Stimulated activated CD4-positive, alpha-beta T cell treated with anti-CD3 and anti-CD28 coated beads, Interleukin-15, amount 100 ng/mL, for 24 hours (primary cell): ENCODE measurements at regions not wholly inside any gene's neighbourhood (a gene's known extent, or its start where the extent isn't known, plus 50 kb on each side); places are given as distances from the start of the nearest gene placed in this dataset.

Experiments
- DNase-seq: peaks from one replicate; pipeline ENCODE4 v3.0.0-alpha.2; 2020

DNA sequence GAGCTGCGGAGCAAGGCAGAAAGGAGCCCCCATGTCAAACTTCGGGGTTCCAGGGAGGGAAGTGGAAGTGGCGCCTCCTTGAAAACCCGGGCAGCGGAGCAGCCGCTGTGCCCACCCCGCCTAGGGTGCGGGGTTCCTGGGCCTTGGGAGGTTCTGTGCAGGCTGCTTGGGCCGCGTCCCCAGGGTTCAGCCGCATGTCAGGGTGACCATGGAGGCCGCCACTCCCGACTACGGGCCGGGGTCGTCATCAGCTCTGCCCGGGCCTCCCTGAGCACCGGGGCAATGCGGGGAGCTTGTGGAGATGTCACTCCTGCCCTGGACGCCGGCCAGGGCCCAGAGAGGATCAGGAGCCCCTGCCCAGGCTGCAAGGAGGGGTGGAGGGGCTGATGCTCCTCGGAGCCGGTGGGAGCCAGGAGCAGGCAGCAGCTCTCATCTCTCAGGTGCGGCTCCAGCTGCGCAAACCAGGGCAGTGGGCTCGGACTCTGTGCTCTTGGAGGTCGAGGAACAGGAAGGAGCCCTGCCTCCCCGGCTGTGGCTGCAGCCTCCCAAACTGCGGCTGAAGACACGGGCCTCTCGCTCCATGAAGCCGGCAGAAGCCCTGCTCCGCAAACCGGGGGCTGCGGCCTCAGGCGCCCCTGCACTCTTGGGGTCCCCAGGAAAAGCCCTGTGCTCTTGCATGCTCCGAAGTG, 1286.5 kb downstream of the TMEM121 start:
- no peak for DNase-seq

DNA sequence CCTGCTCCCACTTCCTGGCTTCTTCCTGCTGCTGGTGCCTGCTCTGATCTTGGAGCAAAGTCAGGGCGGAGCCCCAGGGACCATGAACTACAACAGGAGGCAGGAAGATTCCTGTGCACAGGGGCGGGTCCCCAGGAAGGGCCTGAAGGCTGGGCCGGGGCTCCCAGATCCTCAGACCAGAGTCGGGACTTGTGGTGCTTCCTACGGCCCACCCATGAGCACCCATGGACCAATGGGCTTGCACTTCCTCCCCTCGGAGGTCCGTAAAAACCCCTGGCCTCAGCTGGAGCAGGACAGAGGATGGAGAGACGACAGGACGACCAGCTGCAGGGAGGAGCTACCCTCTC, 1287.1 kb downstream of the TMEM121 start:
- DNase-seq: no peak

DNA sequence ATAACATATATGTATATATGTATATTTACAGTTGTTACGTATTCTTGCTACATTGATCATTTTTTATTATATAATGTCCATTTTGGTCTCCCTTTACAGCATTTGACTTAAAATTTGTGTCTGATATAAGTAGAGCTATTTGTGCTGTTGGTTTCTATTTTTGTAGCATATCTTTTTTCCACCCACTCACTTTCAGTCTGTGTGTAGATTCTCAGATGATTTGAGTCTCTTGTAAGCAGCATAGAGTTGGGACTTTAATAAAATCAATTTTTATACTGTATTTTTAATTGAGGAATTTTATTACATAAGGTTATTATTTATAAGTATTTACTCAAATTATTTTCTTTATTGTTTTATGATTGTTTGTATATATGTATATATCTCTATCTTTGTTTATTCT, 1293.7 kb downstream of the TMEM121 start:
- no peak for DNase-seq

DNA sequence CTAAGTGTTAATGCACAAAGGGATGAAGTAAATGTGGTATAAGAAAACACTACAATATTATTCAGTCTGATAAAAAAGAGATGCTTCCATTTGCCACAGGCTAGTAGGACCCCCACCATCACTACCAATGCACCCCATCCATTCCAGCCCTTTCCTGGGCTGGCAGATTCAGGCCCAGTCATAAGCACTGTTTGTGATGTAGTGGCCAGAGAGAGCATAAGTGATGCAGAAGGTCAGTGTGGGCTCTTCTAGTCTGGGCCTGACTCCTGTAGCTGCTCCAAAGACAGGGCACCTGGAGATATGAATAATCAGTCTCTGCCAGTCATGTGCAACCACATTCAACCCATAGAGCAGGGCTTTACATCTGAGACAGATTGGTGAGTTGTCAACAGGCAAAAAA, 1294.7 kb downstream of the TMEM121 start:
- no peak for DNase-seq

DNA sequence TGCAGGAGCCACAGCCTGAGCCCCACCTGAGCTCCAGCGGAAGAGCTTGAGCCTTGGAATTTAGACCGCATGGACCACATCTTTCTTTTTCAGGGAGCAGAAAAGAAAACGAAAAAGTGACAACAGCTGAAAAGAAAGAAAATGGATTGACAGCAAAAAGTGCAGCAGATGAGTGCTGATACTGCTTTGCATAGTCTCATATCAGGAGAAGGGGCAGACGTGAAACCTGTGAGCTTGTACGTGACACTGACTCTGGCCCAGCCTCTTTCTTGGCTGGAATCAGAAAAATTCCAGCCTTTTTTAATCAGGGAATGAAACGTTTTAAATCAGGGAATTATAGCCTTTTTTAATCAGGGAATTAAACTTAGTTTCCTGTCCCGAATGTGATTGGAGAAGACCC, 1296.5 kb downstream of the TMEM121 start:
- no peak for DNase-seq

DNA sequence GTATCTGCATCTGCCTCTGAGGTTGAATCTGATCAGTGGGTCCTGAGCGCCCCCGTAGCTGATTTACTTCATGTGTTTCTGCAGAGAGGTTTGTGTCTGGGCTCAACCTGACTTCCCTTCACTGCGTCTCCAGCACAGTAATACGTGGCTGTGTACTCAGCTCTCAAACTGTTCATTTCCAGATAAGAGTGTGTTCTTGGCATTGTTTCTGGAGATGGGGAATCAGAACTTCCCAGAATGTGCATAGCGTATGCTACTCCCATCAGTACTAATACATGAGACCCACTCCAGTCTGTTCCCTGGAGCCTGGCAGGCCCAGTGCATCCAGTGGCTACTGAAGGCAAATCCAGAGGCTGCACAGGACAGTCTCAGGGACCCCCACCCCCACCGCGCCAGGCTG, 1297.2 kb downstream of the TMEM121 start:
- DNase-seq: no peak

DNA sequence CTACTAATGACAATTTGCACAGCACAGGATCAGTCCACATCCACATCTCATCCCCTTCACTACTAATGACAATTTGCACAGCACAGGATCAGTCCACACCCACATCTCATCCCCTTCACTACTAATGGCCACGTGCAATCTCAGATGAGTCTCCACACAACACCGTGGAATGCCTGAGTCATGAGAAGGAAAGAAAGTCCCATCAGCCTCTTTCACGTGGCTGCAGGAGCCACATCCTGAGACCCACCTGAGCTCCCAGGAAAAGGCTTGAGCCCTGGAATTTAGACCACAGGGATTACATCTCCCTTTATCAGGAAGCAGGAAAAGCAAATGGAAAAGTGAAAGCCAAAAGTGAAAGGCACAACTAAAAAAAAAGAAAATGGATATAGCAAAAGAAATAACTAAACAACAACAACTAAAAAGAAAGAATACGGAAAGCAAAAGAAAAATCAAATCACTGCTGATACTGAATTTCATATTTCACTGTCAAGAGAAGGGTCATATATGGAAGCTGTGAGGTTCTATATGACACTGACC, 1300.5 kb downstream of the TMEM121 start:
- DNase-seq: no peak

DNA sequence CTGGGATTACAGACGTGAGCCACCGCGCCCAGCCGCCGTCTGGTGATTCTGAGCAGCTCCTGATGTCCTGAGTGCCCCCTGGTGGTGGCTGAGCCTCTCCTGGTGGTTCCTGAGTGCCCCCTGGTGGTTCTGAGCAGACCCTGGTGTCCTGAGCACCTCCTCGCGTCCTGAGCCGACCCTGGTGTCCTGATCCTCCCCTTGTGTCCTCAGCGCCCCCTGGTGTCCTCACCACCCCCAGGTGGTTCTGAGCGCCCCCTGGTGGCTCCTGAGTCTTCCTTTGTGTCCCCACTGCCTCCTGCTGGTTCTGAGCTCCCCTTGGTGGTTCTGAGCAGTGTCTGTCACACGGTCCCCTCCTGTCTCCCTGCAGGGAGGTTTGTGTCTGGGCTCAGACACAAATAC, 1304.9 kb downstream of the TMEM121 start:
- peak; percentile 82 for DNase-seq

DNA sequence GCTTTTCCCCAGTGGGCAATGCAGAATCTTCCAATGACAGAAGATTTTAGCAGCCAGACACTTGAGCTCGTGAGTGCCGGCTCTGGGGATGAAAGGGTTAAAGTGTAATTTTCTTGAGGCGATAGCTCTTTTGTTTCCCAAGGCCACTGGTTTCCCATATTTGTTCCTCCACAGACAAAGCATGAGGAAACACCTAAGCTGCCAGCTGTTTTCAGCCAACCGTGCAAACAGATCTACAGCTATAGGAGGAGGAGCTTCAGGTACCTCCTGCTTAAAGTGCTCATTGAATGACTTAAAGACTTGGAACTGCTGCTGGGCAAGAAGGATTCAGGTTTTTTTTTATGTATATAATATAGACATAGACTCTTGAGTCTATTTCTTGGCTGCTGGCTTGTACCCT, 1311.5 kb downstream of the TMEM121 start:
- DNase-seq: no peak

DNA sequence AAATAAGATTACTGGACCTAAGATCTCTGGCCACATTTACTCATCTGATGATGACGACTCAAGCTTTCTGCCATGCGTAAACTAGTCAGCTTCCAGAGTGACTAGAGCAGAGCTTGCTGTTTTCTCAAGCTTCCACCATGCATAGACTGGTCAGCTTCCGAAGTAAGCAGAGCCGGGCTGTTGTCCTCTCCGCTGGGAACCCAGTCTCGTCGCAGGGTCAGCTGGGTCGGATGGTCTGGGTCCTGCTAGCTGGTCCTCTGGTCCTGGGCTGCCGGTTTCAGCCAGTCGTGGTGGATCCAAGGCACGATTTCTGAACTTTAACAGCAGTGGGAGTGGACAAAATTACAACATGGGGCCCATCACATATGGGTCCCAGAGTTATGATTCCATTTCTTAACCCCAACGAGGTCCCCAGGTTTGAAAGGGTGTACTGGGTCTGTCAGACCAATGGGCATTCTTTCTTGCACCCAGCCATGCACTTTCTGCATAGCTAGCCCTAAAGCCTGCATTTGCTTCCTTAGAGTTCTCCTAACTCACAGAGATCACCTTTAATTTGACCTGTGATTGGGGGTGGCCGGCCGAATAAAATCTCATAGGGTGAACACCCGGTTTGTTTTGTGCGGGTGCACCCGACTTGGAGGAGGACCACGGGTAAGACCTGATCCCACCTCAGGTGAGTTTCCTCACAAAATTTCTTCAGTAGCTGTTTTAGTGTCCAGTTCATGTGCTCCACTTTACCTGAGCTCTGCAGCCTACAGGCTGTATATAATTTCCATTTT, 1312.8 kb downstream of the TMEM121 start:
- DNase-seq: no peak

DNA sequence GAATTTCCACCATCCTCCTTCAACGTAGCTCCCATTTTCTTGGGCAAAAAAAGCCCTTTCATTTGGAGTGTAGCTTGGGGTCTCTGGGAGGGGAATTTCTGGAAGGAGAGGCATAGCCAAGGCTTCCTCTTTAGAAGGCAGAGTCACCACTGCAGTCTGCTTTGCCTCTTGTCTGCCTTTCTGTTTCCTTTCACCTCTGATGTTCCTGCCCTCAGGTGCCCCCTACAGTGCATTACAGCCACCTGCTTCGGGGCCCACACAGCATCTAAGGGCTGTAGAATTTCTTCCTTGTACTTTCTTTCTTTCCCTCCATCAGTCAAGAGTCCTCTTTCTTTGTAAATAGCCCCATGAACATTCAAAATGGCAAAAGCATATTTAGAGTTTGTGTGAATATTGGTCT, 1313.9 kb downstream of the TMEM121 start:
- peak; percentile 15 for DNase-seq

DNA sequence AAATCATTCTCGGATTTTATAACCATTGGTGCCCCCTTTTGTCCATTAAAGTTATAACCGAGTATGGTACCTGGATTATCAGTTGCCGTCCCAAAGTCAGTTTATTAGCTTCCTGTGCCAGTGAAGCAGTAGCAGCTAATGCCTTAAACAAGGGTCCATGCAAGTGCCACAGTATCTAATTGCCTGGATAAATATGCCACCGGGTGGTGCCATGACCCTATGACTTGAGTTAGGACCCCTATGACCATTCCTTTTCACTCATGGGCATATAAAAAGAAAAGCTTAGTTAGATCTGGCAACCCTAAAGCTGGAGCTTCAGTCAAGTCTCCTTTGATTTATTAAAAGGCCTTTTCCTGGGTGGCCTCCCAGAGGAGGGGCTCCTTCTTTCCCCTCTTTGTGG, 1314.6 kb downstream of the TMEM121 start:
- DNase-seq: no peak

DNA sequence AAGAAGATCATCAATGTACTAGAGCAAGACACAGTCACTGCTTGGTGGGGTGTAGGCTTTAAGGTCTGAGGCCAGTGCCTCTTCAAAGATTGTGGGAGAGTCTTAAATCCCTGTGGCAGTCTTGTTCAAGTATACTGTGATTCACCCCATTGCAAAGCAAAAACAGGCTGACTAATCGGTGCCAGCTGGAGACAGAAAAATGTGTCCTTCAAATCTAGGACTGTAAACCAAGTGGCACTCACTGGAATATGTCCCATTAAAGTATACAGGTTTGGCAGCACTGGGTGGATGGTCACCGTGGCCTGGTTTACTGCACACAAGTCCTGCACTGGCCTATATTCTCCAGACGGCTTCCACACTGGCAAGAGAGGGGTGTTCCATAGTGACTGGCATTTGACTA, 1315.3 kb downstream of the TMEM121 start:
- no peak for DNase-seq

DNA sequence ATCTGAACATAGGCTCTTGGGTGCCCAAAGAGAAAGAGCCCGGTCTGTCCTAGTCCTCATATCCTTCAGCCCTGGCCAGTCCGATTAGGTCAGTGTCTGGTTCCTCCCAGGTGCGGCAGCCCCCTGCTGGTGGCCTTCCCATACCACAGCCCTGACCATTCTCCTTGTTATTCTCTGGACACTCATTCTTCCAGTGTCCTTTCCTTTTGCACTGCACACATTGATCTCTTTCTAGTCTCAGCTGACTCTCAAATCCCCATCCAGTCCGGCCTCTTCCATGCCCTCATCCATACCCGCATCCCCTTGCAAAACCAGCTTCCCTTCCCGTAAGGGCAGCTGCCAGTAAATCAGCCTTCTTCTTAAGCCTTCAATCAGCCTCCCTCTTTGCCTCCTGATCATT, 1316.3 kb downstream of the TMEM121 start:
- no peak for DNase-seq

DNA sequence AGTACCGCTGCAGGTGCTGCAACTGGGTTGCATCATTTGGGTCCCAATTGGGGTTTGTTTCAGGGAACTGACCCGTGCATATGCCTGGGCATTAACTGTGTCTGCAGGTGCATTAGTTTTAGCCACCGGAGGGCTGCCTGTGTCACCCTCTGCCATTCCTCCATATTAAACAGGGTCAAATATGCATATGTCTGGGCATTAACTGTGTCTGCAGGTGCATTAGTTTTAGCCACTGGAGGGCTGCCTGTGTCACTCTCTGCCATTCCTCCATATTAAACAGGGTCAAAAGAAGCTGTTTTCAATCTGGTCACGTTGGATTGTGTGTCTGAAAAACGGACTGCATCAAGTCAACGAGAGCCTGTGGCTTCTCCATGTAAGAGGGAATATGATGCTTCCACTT, 1317.0 kb downstream of the TMEM121 start:
- DNase-seq: no peak

DNA sequence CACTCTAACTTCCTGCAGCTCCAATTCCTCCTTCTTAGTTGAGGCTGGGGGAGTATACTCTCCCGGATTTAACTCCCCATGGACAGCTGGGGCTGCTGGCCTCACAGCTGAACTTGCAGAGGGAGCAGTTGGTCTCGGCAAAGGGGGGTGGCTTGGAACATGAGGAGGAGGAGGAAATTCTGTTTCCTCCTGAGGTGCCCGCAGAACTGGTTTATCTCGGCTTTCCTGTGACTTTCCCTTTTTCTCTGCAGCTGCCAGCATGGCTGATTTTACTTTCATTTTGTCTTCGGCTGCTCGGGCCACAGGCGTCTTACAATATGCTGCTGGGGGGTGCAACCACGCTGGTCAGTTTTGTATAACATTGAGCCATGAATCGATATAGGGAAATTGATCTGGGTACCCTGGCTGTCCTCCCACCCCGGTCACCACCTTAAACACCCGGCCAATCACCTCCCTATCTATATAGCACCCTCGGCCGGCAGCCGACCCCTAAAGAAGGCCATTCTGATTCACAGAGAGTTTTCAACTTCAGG, 1317.6 kb downstream of the TMEM121 start:
- peak; percentile 43 for DNase-seq

DNA sequence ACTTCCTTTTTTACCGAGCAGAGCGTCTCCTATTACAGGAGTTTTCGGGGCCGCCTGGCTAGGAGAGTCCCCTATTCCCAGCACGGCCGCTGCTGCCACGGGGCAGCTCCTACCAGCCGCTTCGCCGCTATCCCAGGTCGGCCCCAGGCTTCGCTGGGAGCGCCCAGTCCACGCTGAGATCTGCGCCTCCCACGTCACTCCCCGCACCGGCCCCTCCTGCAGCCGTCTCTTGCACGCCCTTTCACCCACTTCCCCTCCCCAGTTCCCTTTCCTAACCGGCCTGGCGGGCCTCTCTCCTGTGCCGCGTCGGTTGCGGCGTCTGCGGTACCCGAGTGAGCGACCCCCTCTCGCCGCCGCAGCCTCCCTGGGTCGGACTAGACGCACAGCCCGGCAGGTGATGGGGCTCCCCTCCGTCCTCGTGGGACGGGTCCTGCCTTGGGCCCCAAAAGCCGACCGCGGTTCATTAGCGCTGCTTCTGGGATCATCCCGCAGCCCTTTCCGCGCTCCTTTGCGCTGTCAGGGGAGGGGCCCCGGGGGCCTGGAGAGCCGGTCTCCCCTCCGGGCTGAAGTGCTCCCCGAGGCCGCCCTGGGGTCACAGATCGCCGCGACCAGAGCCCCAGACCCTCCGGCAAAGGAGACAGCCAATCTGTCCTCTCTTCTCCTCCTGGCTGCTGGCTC, 1318.4 kb downstream of the TMEM121 start:
- peak; percentile 71 for DNase-seq

DNA sequence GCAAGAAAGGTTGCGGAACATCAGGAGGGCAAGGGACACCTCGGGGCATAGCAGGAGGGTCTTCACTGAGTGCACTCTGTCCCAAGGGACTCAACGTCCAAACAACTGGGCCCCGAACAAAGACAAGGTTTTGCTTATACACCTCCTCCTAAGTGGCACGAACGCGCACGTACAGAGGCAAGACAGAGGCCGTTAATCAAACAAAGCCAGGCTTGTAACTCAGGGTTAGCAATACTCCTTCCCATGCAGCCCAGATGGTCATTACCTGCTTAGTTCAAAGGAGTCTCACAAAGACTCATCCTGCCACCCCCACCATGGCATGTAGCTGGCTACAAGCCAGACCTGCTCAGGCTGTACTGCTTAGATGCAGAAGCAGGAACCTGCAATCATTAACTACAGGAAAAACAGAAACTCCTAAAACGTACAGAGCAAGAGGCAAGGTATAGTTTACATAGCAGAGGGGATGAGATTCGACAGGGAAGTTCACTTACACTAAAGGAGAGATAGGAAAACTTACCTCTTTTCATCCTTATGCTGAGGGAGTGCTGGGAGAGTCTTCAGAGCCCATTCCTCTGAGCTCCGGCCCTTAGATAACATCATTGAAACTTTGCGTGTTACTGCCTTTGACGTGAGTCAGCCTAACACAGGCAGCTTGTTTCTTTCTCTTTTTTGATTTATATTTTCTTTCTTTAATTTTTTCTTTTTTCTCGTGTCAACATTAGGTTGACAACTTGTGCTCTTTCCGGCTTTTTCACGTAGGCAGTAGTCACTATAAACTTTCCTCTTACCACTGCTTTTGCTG, 1319.1 kb downstream of the TMEM121 start:
- peak; percentile 65 for DNase-seq

DNA sequence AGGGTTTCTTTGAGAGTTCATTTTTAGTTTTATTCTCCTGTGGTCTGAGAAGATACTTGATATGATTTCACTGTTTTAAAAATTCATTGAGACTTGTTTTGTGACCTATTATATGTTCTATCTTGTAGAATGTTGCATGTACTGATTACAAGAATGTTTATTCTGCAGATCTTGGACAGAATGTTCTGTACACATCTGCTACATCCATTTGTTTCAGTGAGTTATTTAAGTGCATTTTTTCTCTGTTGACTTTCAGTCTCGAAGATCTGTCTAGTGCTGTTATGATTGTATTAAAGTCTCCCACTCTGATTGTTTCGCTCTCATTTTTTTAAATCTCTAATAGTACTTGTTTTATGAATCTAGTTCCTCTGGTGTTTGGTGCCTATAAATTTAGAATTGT, 1319.8 kb downstream of the TMEM121 start:
- no peak for DNase-seq

DNA sequence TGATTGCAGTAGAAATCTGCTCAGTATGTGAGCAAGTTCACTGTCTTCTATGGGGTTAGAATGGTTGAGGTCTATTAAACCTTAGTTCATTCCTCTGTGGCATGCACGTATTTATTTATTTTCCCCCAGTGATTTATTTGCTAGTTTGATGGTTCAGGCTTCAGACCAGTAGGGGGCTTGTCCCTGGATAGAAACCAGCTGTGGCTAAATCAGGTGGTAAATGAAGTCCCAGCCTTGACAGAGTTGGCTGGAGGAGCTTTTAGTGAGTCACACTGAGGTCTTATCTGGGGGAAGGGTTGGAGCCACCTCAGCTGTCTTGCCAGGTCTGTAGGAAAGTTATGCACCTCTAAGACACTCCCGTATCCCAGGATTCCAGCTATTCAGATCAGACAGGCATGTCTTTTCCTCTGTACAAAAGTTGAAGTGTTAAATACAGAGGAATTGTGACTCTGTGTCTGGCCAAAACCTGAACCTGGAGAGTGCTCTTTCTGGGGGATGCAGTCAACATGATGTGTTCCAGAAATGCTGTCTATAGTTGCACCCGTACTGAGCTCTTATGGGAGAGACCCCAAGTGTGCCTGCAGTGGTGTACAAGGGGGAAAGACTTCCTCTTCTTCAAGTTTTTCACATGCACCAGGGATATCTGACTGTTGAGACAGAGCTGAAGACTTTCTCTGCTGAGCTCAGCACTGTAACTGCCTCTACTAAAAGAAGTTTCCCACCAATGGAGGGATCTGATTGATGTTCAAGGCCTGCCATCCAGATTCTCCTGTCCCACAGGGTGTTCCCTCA, 1322.1 kb downstream of the TMEM121 start:
- DNase-seq: peak; percentile 5

DNA sequence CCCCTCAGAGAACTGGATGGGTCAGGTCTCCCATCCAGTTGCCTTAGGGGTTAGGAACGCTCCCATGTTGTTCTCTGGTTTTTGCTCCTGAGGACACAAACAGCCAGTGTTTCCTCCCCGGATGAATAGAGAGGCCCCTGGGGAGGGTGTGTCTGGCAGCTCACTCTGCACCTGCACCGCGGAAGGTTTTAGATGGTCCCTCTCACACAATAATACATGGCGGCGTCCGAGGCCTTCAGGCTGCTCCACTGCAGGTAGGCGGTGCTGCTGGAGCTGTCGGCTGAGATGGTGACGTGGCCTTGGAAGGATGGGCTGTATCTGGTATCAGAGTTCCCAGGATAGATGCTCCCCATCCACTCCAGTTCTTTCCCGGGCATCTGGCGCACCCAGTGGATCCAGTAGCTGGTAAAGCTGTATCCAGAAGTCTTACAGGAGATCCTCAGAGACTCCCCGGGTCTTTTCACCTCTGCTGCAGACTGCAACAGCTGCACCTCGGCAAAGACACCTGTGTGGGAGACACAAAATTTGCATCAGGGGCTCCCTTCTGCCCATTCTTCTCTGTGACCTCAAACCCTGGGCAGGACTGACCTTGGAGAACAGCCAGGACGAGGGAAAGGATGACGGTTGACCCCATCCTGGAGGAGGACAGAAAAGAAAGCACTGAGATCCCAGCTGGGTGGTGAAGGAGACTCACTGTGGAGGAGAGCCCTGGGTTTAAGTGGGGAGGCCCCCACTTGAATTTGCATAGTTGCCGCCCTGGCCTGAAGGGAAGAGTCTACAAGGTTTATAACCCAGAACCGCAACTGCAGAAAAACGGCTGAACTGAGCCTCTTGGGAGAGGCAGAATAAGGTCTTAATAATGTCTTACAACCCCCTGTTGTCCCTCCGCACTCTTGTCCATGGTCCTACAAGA, 1324.8 kb downstream of the TMEM121 start:
- no peak for DNase-seq
